ENCODE measurements at regions not wholly inside any gene's neighbourhood (a gene's known extent, or its start where the extent isn't known, plus 50 kb on each side); places are given as distances from the start of the nearest gene placed in this dataset.
A peak's percentile ranks its signal among the peaks of the same experiment; 100 is the strongest.

- no peak overlapping the region for H3K27ac Mint-ChIP-seq
- DNase-seq = no peak
- H3K4me1 Mint-ChIP-seq (ENCODE audit: low read depth) = no peaks in the 10 kb centered on the region
- H3K27me3 Mint-ChIP-seq (ENCODE audit: insufficient read depth) = peaks cover 2% of the 10 kb centered on the region
- no peaks in the 10 kb centered on the region for H3K36me3 Mint-ChIP-seq (ENCODE audit: low read depth)
- no peak overlapping the region for H3K4me3 Mint-ChIP-seq
- no peak for TF ChIP-seq CTCF (IDR thresholded peaks at IDR 0.05)
- H3K9me3 Mint-ChIP-seq = no peaks in the 10 kb centered on the region
These were observed 416.0 kb downstream of the RAP2B start for GRCh38 chr3:153578046-153578445.

GRCh38 chr3:153590051-153590450, 428.0 kb downstream of the RAP2B start:
- H3K27me3 Mint-ChIP-seq (ENCODE audit: insufficient read depth) = peaks cover 8% of the 10 kb centered on the region
- no peak for TF ChIP-seq CTCF (IDR thresholded peaks at IDR 0.05)
- peaks cover 14% of the 10 kb centered on the region for H3K4me1 Mint-ChIP-seq (ENCODE audit: low read depth)
- no peaks in the 10 kb centered on the region for H3K36me3 Mint-ChIP-seq (ENCODE audit: low read depth)
- H3K9me3 Mint-ChIP-seq = no peaks in the 10 kb centered on the region
- no peak overlapping the region for H3K4me3 Mint-ChIP-seq
- no peak overlapping the region for H3K27ac Mint-ChIP-seq
- DNase-seq = no peak

GRCh38 chr3:153591561-153592245, 429.7 kb downstream of the RAP2B start:
- no peaks in the 10 kb centered on the region for H3K9me3 Mint-ChIP-seq
- peaks cover 14% of the 10 kb centered on the region for H3K4me1 Mint-ChIP-seq (ENCODE audit: low read depth)
- TF ChIP-seq CTCF (IDR thresholded peaks at IDR 0.05) = no peak
- H3K4me3 Mint-ChIP-seq = no peak overlapping the region
- H3K27me3 Mint-ChIP-seq (ENCODE audit: insufficient read depth) = peaks cover 6% of the 10 kb centered on the region
- no peak overlapping the region for H3K27ac Mint-ChIP-seq
- no peak for DNase-seq
- H3K36me3 Mint-ChIP-seq (ENCODE audit: low read depth) = no peaks in the 10 kb centered on the region

- Mint-ChIP-seq H3K4me1 (ENCODE audit: low read depth) (peaks cover 30% of the 10 kb centered on the region), H3K27ac (no peak overlapping the region), H3K4me3 (no peak overlapping the region), H3K9me3 (no peaks in the 10 kb centered on the region), H3K27me3 (ENCODE audit: insufficient read depth) (no peaks in the 10 kb centered on the region; the same call in 1 of the 2 replicates), H3K36me3 (ENCODE audit: low read depth) (no peaks in the 10 kb centered on the region)
- peak; percentile 38 for DNase-seq
- TF ChIP-seq CTCF (IDR thresholded peaks at IDR 0.05) = peak; percentile 80
These were observed 433.3 kb downstream of the RAP2B start for GRCh38 chr3:153595186-153595815.

GRCh38 chr3:153596401-153596800, 434.4 kb downstream of the RAP2B start:
- no peaks in the 10 kb centered on the region for H3K27me3 Mint-ChIP-seq (ENCODE audit: insufficient read depth)
- no peak overlapping the region for H3K27ac Mint-ChIP-seq
- peaks cover 34% of the 10 kb centered on the region for H3K4me1 Mint-ChIP-seq (ENCODE audit: low read depth)
- H3K36me3 Mint-ChIP-seq (ENCODE audit: low read depth) = no peaks in the 10 kb centered on the region
- TF ChIP-seq CTCF (IDR thresholded peaks at IDR 0.05) = no peak
- no peaks in the 10 kb centered on the region for H3K9me3 Mint-ChIP-seq
- H3K4me3 Mint-ChIP-seq = no peak overlapping the region
- DNase-seq = no peak
